Heart left ventricle (tissue), 16 donors: ENCODE measurements at regions not wholly inside any gene's neighbourhood (a gene's known extent, or its start where the extent isn't known, plus 50 kb on each side); places are given as distances from the start of the nearest gene placed in this dataset.

Experiments used
- ATAC-seq, 4 donors: fragments of 200-7000 bp; cut with Tn5 transposase; one replicate each; pipeline ENCODE4 v1.9.1; 2020 to 2022; ENCODE audit warnings: moderate library complexity in 4 of 4, mild to moderate bottlenecking in 3 of 4, moderate number of reproducible peaks in 1 of 4
- DNase-seq, 5 donors: peaks; one replicate each; pipeline ENCODE4 v3.0.0-alpha.2; 2020
- H3K27ac ChIP-seq, 12 donors: fragments of 200-600 bp; sonication (generic) in 4 of 12; one replicate each; pipeline versions ENCODE4 v1.5.0 to v1.8.0; 2016 to 2022; ENCODE audit warnings: mild to moderate bottlenecking in 2 of 12
- H3K27me3 ChIP-seq, 9 donors: fragments of 200-600 bp; sonication (generic) in 2 of 9; one replicate each; pipeline versions ENCODE4 v1.5.1 to v1.8.0; 2016 to 2022; ENCODE audit warnings: mild to moderate bottlenecking in 3 of 9
- H3K36me3 ChIP-seq, 9 donors: fragments of 200-600 bp; sonication (generic) in 2 of 9; one replicate each; pipeline versions ENCODE4 v1.5.0 to v1.8.0; 2018 to 2022; ENCODE audit warnings: mild to moderate bottlenecking in 2 of 9
- H3K4me1 ChIP-seq, 12 donors: fragments of 200-600 bp; sonication (generic) in 4 of 12; one replicate each; pipeline versions ENCODE4 v1.5.0 to v1.8.0; 2016 to 2022; ENCODE audit warnings: mild to moderate bottlenecking in 3 of 12
- H3K4me3 ChIP-seq, 12 donors: fragments of 200-600 bp; sonication (generic) in 4 of 12; one replicate each; pipeline versions ENCODE4 v1.5.0 to v1.8.0; 2017 to 2022; ENCODE audit warnings: mild to moderate bottlenecking in 9 of 12, moderate library complexity in 4 of 12
- H3K9me3 ChIP-seq, 12 donors: fragments of 200-600 bp; sonication (generic) in 4 of 12; one replicate each; pipeline versions ENCODE4 v1.5.0 to v1.8.0; 2016 to 2022; ENCODE audit warnings: mild to moderate bottlenecking in 1 of 12
- POLR2A ChIP-seq, 2 donors: fragments of 450-650 bp; IDR thresholded peaks; one replicate each; pipeline ENCODE4 v1.6.1; 2017; ENCODE audit warnings: antibody characterized with exemption in 2 of 2, mild to moderate bottlenecking in 2 of 2, moderate library complexity in 2 of 2
- WGBS, 4 donors: extraction: QIAGEN DNeasy Blood & Tissue Kit in 2 of 4; methylation state at CpG; one replicate each; pipeline versions ENCODE4 v1.1.5 to v1.1.7; 2013 to 2018; 5-methylcytosine and 5-hydroxymethylcytosine counted together
- intact Hi-C, 10 donors: fragments of 100-400 bp; cut with DNase I; formaldehyde crosslinking; loops; one replicate each; pipeline versions ENCODE4 v1.11.1 to v1.14.2; 2022
- TF ChIP-seq, protein P1 (sequence below), 12 donors: fragments of 200-600 bp; sonication (generic) in 4 of 12; IDR thresholded peaks; one replicate each; pipeline versions ENCODE4 v1.5.0 to v1.8.0; 2018 to 2022; ENCODE audit warnings: antibody characterized with exemption in 12 of 12, mild to moderate bottlenecking in 5 of 12
- donor health status: ischemic (EF 13 %, LVEDD 7.1; RV severe dilation, severe dysfunction).
- donor health status: healthy with polysubstance abuse.
- donor health status: DM: no; HTN: yes; CAD: no.
- donor health status: DM: no; HTN: no; CAD: no.
- donor health status: ischemic (EF 25% LVEDD 6.9; RV normal size, moderate dysfunction).
- donor health status: ischemic (EF 25% LVEDD 5.7; RV mildly dilated, moderate dysfunction).
- donor health status: healthy.
- donor health status: DM: yes; HTN: yes; CAD: no.
- donor health status: ischemic (EF 35%, LVEDD 5.7; RV mildly dilated, moderate dysfunction).
- donor health status: nonischemic (EF 11% LVEDD 7.7; RV severe dilation, severe dysfunction).
- donor health status: DM: yes; HTN: yes; CAD: no.
- donor health status: PGD.
- donor health status: ischemic (EF 29% LVEDD 5.4; RV normal size, mild dysfunction).
- donor health status: nonischemic (EF 23%, LVEDD 6.1; RV moderate dilation, normal function).

DNA sequence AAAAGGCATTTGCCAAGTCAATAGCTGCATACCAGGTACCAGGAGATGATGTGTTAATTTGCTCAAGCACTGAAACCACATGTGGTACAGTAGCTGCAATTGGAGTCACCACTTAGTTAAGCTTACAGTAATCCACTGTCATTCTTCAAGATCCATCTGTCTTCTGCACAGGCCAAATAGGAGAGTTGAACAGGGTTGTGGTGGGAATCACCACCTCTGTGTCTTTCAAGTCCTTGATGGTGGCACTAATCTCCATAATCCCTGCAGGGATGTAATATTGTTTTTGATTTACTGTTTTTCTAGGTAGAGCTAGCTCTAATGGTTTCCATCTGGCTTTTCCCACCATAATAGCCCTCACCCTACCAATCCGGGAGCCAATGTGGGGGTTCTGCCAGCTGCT, 91.9 kb downstream of the FCRL5 start:
- Histone ChIP-seq H3K4me3 (no peak overlapping the region), H3K9me3 (no peaks in the 10 kb centered on the region), H3K4me1 (no peaks in the 10 kb centered on the region), H3K36me3 (no peaks in the 10 kb centered on the region), H3K27ac (no peak overlapping the region), H3K27me3 (peaks cover 0 to 15% (median 0%) of the 10 kb centered on the region in 9 donors)
- 75 to 91% (median 88%) methylated on average over 1 of the region's 1 CpG for WGBS, 4 donors
- intact Hi-C loops, result no loop called here
- ATAC-seq (no peak), DNase-seq (no peak)
- TF ChIP-seq, protein P1, sequence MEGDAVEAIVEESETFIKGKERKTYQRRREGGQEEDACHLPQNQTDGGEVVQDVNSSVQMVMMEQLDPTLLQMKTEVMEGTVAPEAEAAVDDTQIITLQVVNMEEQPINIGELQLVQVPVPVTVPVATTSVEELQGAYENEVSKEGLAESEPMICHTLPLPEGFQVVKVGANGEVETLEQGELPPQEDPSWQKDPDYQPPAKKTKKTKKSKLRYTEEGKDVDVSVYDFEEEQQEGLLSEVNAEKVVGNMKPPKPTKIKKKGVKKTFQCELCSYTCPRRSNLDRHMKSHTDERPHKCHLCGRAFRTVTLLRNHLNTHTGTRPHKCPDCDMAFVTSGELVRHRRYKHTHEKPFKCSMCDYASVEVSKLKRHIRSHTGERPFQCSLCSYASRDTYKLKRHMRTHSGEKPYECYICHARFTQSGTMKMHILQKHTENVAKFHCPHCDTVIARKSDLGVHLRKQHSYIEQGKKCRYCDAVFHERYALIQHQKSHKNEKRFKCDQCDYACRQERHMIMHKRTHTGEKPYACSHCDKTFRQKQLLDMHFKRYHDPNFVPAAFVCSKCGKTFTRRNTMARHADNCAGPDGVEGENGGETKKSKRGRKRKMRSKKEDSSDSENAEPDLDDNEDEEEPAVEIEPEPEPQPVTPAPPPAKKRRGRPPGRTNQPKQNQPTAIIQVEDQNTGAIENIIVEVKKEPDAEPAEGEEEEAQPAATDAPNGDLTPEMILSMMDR (IDR thresholded peaks at IDR 0.05), result no peak
- TF ChIP-seq POLR2A (IDR thresholded peaks at IDR 0.05), result no peak

DNA sequence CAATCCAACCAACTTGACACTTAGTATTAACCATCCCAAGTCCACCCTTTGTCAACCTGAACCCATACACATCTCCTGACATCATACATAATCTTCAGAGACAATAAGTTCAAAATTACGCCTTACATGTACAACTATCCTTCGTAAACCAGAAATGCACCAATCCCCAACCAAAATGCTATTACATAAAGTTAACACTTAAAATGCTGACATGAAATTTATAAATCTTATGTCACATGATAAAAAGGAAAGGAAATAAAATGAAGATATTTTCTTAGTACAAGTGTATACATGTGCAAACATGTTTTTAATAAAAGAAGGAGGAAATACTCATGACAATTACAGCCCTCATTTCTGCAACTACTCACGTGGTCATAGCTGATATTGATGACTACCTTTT, 95.0 kb downstream of the FCRL5 start:
- intact Hi-C loops, result no loop called here
- 72 to 85% (median 74%) methylated on average over 3 of the region's 3 CpGs for WGBS, 4 donors

DNA sequence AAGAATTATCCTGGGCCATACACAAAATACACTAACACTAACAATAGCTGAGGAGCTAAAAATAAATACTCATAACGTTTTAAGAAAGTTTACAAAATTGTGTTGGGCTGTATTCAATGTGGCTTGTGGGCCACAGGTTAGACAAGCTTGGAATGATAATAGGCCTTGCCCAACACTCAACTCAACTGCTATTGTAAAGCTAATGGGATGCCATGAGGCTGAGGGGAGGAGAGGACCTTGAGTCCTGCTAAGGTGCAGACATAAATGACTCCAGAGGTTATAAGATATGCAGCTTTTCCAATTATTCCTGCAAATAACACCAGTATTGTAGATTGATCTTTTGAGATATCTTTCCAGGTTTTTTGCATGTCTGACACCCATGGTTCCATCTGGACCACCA, 97.0 kb downstream of the FCRL5 start:
- ATAC-seq (no peak), DNase-seq (no peak)
- H3K9me3 ChIP-seq, result no peaks in the 10 kb centered on the region
- WGBS, 4 donors, result 8 to 31% (median 25%) methylated on average over 1 of the region's 1 CpG
- peaks cover 0 to 12% (median 0%) of the 10 kb centered on the region in 9 donors for H3K27me3 ChIP-seq
- no peak overlapping the region for H3K4me3 ChIP-seq
- no peaks in the 10 kb centered on the region for H3K36me3 ChIP-seq
- H3K4me1 ChIP-seq, result no peaks in the 10 kb centered on the region
- TF ChIP-seq POLR2A (IDR thresholded peaks at IDR 0.05), result no peak
- TF ChIP-seq, protein P1 (IDR thresholded peaks at IDR 0.05), result no peak
- intact Hi-C loops, result no loop called here
- H3K27ac ChIP-seq, result no peak overlapping the region

More for the DNA sequence above, 95.0 kb downstream of the FCRL5 start:
- H3K27me3 ChIP-seq, result peaks cover 0 to 12% (median 0%) of the 10 kb centered on the region in 9 donors
- H3K27ac ChIP-seq, result no peak overlapping the region
- H3K4me3 ChIP-seq, result no peak overlapping the region
- H3K4me1 ChIP-seq, result no peaks in the 10 kb centered on the region
- TF ChIP-seq, protein P1 (IDR thresholded peaks at IDR 0.05), result no peak
- TF ChIP-seq POLR2A (IDR thresholded peaks at IDR 0.05), result no peak
- no peaks in the 10 kb centered on the region for H3K9me3 ChIP-seq
- no peak for ATAC-seq
- no peak for DNase-seq
- no peaks in the 10 kb centered on the region for H3K36me3 ChIP-seq

DNA sequence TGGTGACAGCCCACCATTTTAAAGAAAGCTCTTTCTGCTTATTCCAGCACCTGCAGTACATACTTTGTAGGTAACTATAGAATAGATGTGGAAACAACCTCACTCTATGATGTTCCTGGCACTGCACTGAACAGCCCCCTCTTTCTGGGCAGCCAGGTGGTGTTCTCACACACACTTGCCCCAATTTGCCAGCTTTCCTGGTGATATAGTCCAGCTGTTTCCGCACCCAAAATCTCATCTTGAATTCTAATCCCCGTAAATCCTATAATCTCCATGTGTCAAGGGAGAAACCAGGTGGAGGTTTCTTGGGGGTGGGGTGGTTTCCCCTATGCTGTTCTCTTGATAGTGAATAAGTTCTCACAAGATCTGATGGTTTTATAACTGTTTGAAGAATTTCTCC, 102.2 kb downstream of the FCRL5 start:
- 79 to 96% (median 88%) methylated on average over 2 of the region's 2 CpGs for WGBS, 4 donors

More for the DNA sequence above, 102.2 kb downstream of the FCRL5 start:
- TF ChIP-seq POLR2A (IDR thresholded peaks at IDR 0.05), result no peak
- TF ChIP-seq, protein P1 (IDR thresholded peaks at IDR 0.05), result no peak
- intact Hi-C loops, result no loop called here
- Histone ChIP-seq H3K27me3 (peaks cover 0 to 4% (median 0%) of the 10 kb centered on the region in 9 donors), H3K27ac (no peak overlapping the region), H3K9me3 (no peaks in the 10 kb centered on the region), H3K4me3 (no peak overlapping the region), H3K4me1 (no peaks in the 10 kb centered on the region), H3K36me3 (no peaks in the 10 kb centered on the region)
- ATAC-seq (no peak), DNase-seq (no peak)
